H9 (cell line): ENCODE measurements at regions not wholly inside any gene's neighbourhood (a gene's known extent, or its start where the extent isn't known, plus 50 kb on each side); places are given as distances from the start of the nearest gene placed in this dataset.

Experiments used
- DNase-seq: peaks from one replicate; pipeline ENCODE4 v3.0.0-alpha.2; 2017
- H2AFZ ChIP-seq: one replicate; pipeline ENCODE4 v1.6.1; 2013; ENCODE audit warnings: mild to moderate bottlenecking, low read length, control low read depth, moderate library complexity
- H2AK5ac ChIP-seq: 2 replicates; pipeline ENCODE4 v1.6.1; 2013; ENCODE audit warnings: low read length, control low read depth, mixed read lengths; ENCODE audit not compliant: insufficient read length
- H2BK120ac ChIP-seq: one replicate; pipeline ENCODE4 v1.6.1; 2013; ENCODE audit warnings: low read depth, mild to moderate bottlenecking, low read length, control low read depth, inconsistent platforms; ENCODE audit not compliant: poor library complexity, severe bottlenecking
- H2BK12ac ChIP-seq: 2 replicates; pipeline ENCODE4 v1.6.1; 2013; ENCODE audit warnings: low read length, control low read depth, mixed read lengths, low read depth; ENCODE audit not compliant: insufficient read length
- H2BK15ac ChIP-seq: 2 replicates; pipeline ENCODE4 v1.6.1; 2013; ENCODE audit warnings: low read depth, low read length, control low read depth
- H2BK20ac ChIP-seq: one replicate; pipeline ENCODE4 v1.6.1; 2013; ENCODE audit warnings: low read depth, mild to moderate bottlenecking, low read length, control low read depth, inconsistent platforms; ENCODE audit not compliant: poor library complexity, severe bottlenecking
- H2BK5ac ChIP-seq: 2 replicates; pipeline ENCODE4 v1.6.1; 2013; ENCODE audit warnings: low read length, control low read depth, mixed read lengths; ENCODE audit not compliant: insufficient read length
- H3K14ac ChIP-seq: 2 replicates; pipeline ENCODE4 v1.6.1; 2013; ENCODE audit warnings: low read length, control low read depth; ENCODE audit not compliant: insufficient read depth
- H3K18ac ChIP-seq: 2 replicates; pipeline ENCODE4 v1.6.1; 2013; ENCODE audit warnings: low read depth, mild to moderate bottlenecking, mixed read lengths, low read length, control low read depth; ENCODE audit not compliant: insufficient read length
- H3K23ac ChIP-seq: 2 replicates; pipeline ENCODE4 v1.6.1; 2013; ENCODE audit warnings: low read length, control low read depth, mixed read lengths, low read depth; ENCODE audit not compliant: insufficient read length
- H3K23me2 ChIP-seq: 2 replicates; pipeline ENCODE4 v1.6.1; 2013; ENCODE audit warnings: low read depth, mild to moderate bottlenecking, mixed read lengths, low read length, control low read depth; ENCODE audit not compliant: insufficient read length, poor library complexity, severe bottlenecking
- H3K27ac ChIP-seq: 2 replicates; pipeline ENCODE4 v1.5.1; 2013; ENCODE audit warnings: low read length, control low read depth, mixed read lengths, low read depth; ENCODE audit not compliant: insufficient read length
- H3K27me3 ChIP-seq: 2 replicates; pipeline ENCODE4 v1.6.1; 2013; ENCODE audit warnings: low read length, control low read depth, inconsistent platforms; ENCODE audit not compliant: insufficient read depth
- H3K4ac ChIP-seq: 2 replicates; pipeline ENCODE4 v1.6.1; 2013; ENCODE audit warnings: low read depth, mild to moderate bottlenecking, control low read depth, inconsistent platforms, low read length, moderate library complexity
- H3K4me1 ChIP-seq: 2 replicates; pipeline ENCODE4 v1.6.1; 2013; ENCODE audit warnings: low read length, control low read depth, inconsistent platforms; ENCODE audit not compliant: insufficient read depth
- H3K4me2 ChIP-seq: 2 replicates; pipeline ENCODE4 v1.6.1; 2013; ENCODE audit warnings: low read length, control low read depth, mixed read lengths; ENCODE audit not compliant: insufficient read length, insufficient read depth
- H3K56ac ChIP-seq: 2 replicates; pipeline ENCODE4 v1.6.1; 2013; ENCODE audit warnings: low read depth, mild to moderate bottlenecking, mixed read lengths, low read length, control low read depth; ENCODE audit not compliant: insufficient read length
- H3K79me1 ChIP-seq: 2 replicates; pipeline ENCODE4 v1.6.1; 2013; ENCODE audit warnings: low read depth, mild to moderate bottlenecking, moderate library complexity, low read length, control low read depth, inconsistent platforms; ENCODE audit not compliant: insufficient read depth, poor library complexity, severe bottlenecking
- H3K79me2 ChIP-seq: 2 replicates; pipeline ENCODE4 v1.6.1; 2013; ENCODE audit warnings: low read length, control low read depth, inconsistent platforms; ENCODE audit not compliant: insufficient read depth
- H3K9ac ChIP-seq: 2 replicates; pipeline ENCODE4 v1.6.1; 2013; ENCODE audit warnings: low read length, control low read depth, mixed read lengths; ENCODE audit not compliant: insufficient read length; ENCODE audit errors: extremely low read depth
- H3K9me3 ChIP-seq: one replicate; pipeline ENCODE4 v1.6.1; 2013; ENCODE audit warnings: low read depth, low read length, inconsistent platforms; ENCODE audit not compliant: control insufficient read depth
- H3T11ph ChIP-seq: one replicate; pipeline ENCODE4 v1.6.1; 2013; ENCODE audit warnings: mild to moderate bottlenecking, low read length, control low read depth, inconsistent platforms
- H4K20me1 ChIP-seq: one replicate; pipeline ENCODE4 v1.6.1; 2013; ENCODE audit not compliant: control insufficient read depth, insufficient read length, insufficient read depth
- H4K5ac ChIP-seq: 2 replicates; pipeline ENCODE4 v1.6.1; 2013; ENCODE audit warnings: low read depth, mild to moderate bottlenecking, mixed read lengths, low read length, control low read depth; ENCODE audit not compliant: insufficient read length
- H4K8ac ChIP-seq: replicated peaks from 2 replicates; pipeline ENCODE4 v1.6.1; 2013; ENCODE audit warnings: low read length, control low read depth, mixed read lengths, low read depth; ENCODE audit not compliant: insufficient read length
- H4K91ac ChIP-seq: 2 replicates; pipeline ENCODE4 v1.6.1; 2013; ENCODE audit warnings: low read depth, mild to moderate bottlenecking, moderate library complexity, mixed read lengths, low read length, control low read depth; ENCODE audit not compliant: insufficient read length
- H3K27ac Mint-ChIP-seq, 3 experiments: 2 replicates in 2 of 3; 3 replicates in 1 of 3; pipeline ENCODE4 v1.8.0; 2020 to 2021; ENCODE audit warnings: mixed read lengths in 3 of 3, mild to moderate bottlenecking in 1 of 3, moderate library complexity in 1 of 3
- H3K27me3 Mint-ChIP-seq: 2 replicates; pipeline ENCODE4 v1.8.0; 2021; ENCODE audit warnings: low read depth, mild to moderate bottlenecking, moderate library complexity, mixed read lengths
- H3K36me3 Mint-ChIP-seq, 3 experiments: 2 replicates in 2 of 3; 3 replicates in 1 of 3; pipeline ENCODE4 v1.8.0; 2020 to 2021; ENCODE audit warnings: low read depth in 3 of 3, mixed read lengths in 3 of 3; ENCODE audit not compliant: insufficient read depth in 1 of 3
- H3K4me1 Mint-ChIP-seq, 2 experiments: 2 replicates each; pipeline ENCODE4 v1.8.0; 2020; ENCODE audit warnings: mixed read lengths in 2 of 2
- H3K4me3 Mint-ChIP-seq, 2 experiments: 2 replicates in 1 of 2; 3 replicates in 1 of 2; pipeline ENCODE4 v1.8.0; 2020 to 2021; ENCODE audit warnings: mild to moderate bottlenecking in 2 of 2, mixed read lengths in 2 of 2, moderate library complexity in 1 of 2
- H3K9me3 Mint-ChIP-seq, 2 experiments: 2 replicates in 1 of 2; 3 replicates in 1 of 2; pipeline ENCODE4 v1.8.0; 2020; ENCODE audit warnings: mild to moderate bottlenecking in 2 of 2, mixed read lengths in 2 of 2, moderate library complexity in 1 of 2
- CTCF ChIP-seq: fragments of 200-600 bp; sonication (generic); conservative IDR thresholded peaks from 3 replicates; pipeline ENCODE4 v1.8.0; 2021; ENCODE audit warnings: antibody characterized with exemption, mild to moderate bottlenecking
- WGBS: extraction: QIAGEN DNeasy Blood & Tissue Kit; methylation state at CpG from one replicate; pipeline ENCODE4 v1.1.7; 2013; ENCODE audit warnings: missing lambda C conversion rate, low lambda C conversion rate, mixed read lengths; ENCODE audit not compliant: insufficient read length; ENCODE audit errors: extremely low coverage; 5-methylcytosine and 5-hydroxymethylcytosine counted together

- H3K27ac ChIP-seq, result no peak overlapping the region
- H3K56ac ChIP-seq, result no peak overlapping the region
- H3K79me2 ChIP-seq, result no peaks in the 10 kb centered on the region
- Mint-ChIP-seq H3K4me3 (no peak overlapping the region), H3K9me3 (no peaks in the 10 kb centered on the region), H3K27ac (no peak overlapping the region), H3K4me1 (peaks cover 9 to 14% of the 10 kb centered on the region in 2 experiments), H3K36me3 (no peaks in the 10 kb centered on the region), H3K27me3 (peaks cover 22% of the 10 kb centered on the region)
- no peak overlapping the region for H3T11ph ChIP-seq
- WGBS, result no CpG with 5 or more reads among the region's 2 CpGs
- H3K9ac ChIP-seq, result no peak overlapping the region
- H3K4ac ChIP-seq, result no peak overlapping the region
- no peak overlapping the region for H2BK15ac ChIP-seq
- H4K20me1 ChIP-seq, result no peaks in the 10 kb centered on the region
- H3K27me3 ChIP-seq, result no peaks in the 10 kb centered on the region
- no peaks in the 10 kb centered on the region for H3K23me2 ChIP-seq
- no peak overlapping the region for H3K18ac ChIP-seq
- no peaks in the 10 kb centered on the region for H3K79me1 ChIP-seq
- H2BK120ac ChIP-seq, result no peak overlapping the region
- no peak for TF ChIP-seq CTCF
- no peak overlapping the region for H4K91ac ChIP-seq
- no peak overlapping the region for H2BK12ac ChIP-seq
- no peak overlapping the region for H3K23ac ChIP-seq
- H2BK20ac ChIP-seq, result no peak overlapping the region
- no peak overlapping the region for H4K5ac ChIP-seq
- H4K8ac ChIP-seq, result no peak overlapping the region
- no peak overlapping the region for H2AK5ac ChIP-seq
- no peak overlapping the region for H2BK5ac ChIP-seq
- H3K4me1 ChIP-seq, result 0 out of 2 replicates have a peak, but pooled peaks cover 4% of the 10 kb centered on the region
- H3K4me2 ChIP-seq, result no peak overlapping the region
- no peak overlapping the region for H2AFZ ChIP-seq
- no peak overlapping the region for H3K14ac ChIP-seq
- DNase-seq, result no peak
- H3K9me3 ChIP-seq, result no peaks in the 10 kb centered on the region
These were observed 353.3 kb upstream of the ZMIZ1 start for GRCh38 chr10:78715435-78715834.
